ENCODE measurements at regions not wholly inside any gene's neighbourhood (a gene's known extent, or its start where the extent isn't known, plus 50 kb on each side); places are given as distances from the start of the nearest gene placed in this dataset.

DNA sequence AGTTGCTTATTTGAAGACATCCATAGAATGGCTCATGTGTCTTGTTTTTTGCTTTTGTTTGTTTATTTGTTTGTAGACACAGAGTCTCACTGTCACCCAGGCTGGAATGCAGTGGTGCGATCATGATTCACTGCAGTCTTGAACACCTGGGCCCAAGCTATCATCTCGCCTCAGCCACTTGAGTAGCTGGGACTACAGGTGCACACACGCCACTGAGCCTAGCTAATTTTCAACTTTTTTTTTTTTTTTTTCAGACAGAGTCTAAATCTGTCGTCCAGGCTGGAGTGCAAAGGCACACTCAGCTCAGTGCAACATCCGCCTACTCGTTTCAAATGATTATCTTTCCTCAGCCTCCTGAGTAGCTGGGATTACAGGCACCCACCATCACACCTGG, 83.3 kb upstream of the KLF6 start:
- no peaks in the 10 kb centered on the region for H3K36me3 ChIP-seq (ENCODE audit: low read length)
- TF ChIP-seq, protein P1, sequence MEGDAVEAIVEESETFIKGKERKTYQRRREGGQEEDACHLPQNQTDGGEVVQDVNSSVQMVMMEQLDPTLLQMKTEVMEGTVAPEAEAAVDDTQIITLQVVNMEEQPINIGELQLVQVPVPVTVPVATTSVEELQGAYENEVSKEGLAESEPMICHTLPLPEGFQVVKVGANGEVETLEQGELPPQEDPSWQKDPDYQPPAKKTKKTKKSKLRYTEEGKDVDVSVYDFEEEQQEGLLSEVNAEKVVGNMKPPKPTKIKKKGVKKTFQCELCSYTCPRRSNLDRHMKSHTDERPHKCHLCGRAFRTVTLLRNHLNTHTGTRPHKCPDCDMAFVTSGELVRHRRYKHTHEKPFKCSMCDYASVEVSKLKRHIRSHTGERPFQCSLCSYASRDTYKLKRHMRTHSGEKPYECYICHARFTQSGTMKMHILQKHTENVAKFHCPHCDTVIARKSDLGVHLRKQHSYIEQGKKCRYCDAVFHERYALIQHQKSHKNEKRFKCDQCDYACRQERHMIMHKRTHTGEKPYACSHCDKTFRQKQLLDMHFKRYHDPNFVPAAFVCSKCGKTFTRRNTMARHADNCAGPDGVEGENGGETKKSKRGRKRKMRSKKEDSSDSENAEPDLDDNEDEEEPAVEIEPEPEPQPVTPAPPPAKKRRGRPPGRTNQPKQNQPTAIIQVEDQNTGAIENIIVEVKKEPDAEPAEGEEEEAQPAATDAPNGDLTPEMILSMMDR (IDR thresholded peaks at IDR 0.05; ENCODE audit: insufficient read depth, low read length, poor library complexity, severe bottlenecking), result no peak
- no peak for TF ChIP-seq EZH2phosphoT487 (conservative IDR thresholded peaks at IDR 0.05; ENCODE audit: low read length)
- no peaks in the 10 kb centered on the region for H4K20me1 ChIP-seq (ENCODE audit: low read depth, low read length)
- no peaks in the 10 kb centered on the region for H3K79me2 ChIP-seq (ENCODE audit: insufficient read depth, low read length)
- no peak overlapping the region for H3K4me3 ChIP-seq (ENCODE audit: insufficient read depth, low read length, poor library complexity, severe bottlenecking)
- H3F3A ChIP-seq (ENCODE audit: insufficient read depth), result no peaks in the 10 kb centered on the region
- H3K4me2 ChIP-seq (ENCODE audit: low read depth, low read length, poor library complexity, severe bottlenecking), result no peak overlapping the region
- no peaks in the 10 kb centered on the region for H3K9me2 ChIP-seq (replicated peaks; ENCODE audit: insufficient read depth, low read length)
- no peak overlapping the region for H3K9ac ChIP-seq (ENCODE audit: low read length)
- no peaks in the 10 kb centered on the region for H3K9me3 ChIP-seq (ENCODE audit: insufficient read depth, low read length)
- H3K27me3 ChIP-seq (ENCODE audit: low read length), result no peaks in the 10 kb centered on the region
- no peak overlapping the region for H2AFZ ChIP-seq (ENCODE audit: low read depth, low read length, severe bottlenecking)
- no peak overlapping the region for H3K27ac ChIP-seq (ENCODE audit: low read depth, low read length)

DNA sequence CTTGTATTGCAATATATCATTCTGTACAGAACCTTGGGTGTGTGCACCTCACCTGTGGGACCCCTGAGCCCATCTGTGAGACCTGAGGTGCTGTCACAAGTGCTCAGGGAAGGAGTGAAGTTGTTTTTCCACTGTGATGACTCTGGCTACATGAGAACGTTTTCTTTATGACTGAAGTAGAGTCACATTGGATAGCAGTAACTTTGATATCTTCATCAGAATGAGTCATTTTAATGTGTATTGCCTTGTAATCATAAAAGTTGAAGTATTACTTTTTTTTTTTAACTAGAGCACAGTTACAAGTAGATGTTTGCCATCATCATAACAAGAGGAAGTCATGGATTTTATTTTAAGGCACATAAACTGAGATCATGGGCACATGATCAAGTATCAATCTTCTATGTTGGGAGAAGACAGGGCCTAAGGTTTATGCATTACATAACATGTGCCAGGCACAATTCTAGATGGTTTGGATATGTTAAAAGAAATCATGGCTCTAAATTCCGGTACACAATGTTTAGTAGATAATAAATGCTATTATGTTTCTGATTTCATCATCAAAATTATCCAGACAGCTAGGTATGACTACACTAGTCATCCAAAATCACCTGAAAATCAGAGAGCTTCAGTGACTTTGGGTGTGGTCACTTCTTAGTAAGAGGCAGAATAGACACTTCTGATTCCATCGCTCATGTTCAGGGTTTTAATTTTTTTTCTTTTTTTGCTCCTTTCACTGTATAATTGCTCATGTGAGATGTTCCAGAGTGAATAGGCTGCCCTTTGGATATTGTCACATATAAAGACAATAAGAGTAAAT, 82.7 kb upstream of the KLF6 start:
- Histone ChIP-seq H3K9me2 (replicated peaks; ENCODE audit: insufficient read depth, low read length) (no peaks in the 10 kb centered on the region), H3K27me3 (ENCODE audit: low read length) (no peaks in the 10 kb centered on the region), H4K20me1 (ENCODE audit: low read depth, low read length) (no peaks in the 10 kb centered on the region), H3K9me3 (ENCODE audit: insufficient read depth, low read length) (no peaks in the 10 kb centered on the region), H2AFZ (ENCODE audit: low read depth, low read length, severe bottlenecking) (no peak overlapping the region), H3F3A (ENCODE audit: insufficient read depth) (no peaks in the 10 kb centered on the region), H3K4me3 (ENCODE audit: insufficient read depth, low read length, poor library complexity, severe bottlenecking) (no peak overlapping the region), H3K36me3 (ENCODE audit: low read length) (no peaks in the 10 kb centered on the region), H3K27ac (ENCODE audit: low read depth, low read length) (no peak overlapping the region), H3K4me2 (ENCODE audit: low read depth, low read length, poor library complexity, severe bottlenecking) (no peak overlapping the region), H3K9ac (ENCODE audit: low read length) (no peak overlapping the region), H3K79me2 (ENCODE audit: insufficient read depth, low read length) (no peaks in the 10 kb centered on the region)
- TF ChIP-seq, protein P1 (IDR thresholded peaks at IDR 0.05; ENCODE audit: insufficient read depth, low read length, poor library complexity, severe bottlenecking), result no peak
- TF ChIP-seq EZH2phosphoT487 (conservative IDR thresholded peaks at IDR 0.05; ENCODE audit: low read length), result no peak

- H3K9ac ChIP-seq (ENCODE audit: low read length), result no peak overlapping the region
- no peaks in the 10 kb centered on the region for H3K79me2 ChIP-seq (ENCODE audit: insufficient read depth, low read length)
- H3K9me2 ChIP-seq (replicated peaks; ENCODE audit: insufficient read depth, low read length), result no peaks in the 10 kb centered on the region
- no peak overlapping the region for H2AFZ ChIP-seq (ENCODE audit: low read depth, low read length, severe bottlenecking)
- H3K27ac ChIP-seq (ENCODE audit: low read depth, low read length), result no peak overlapping the region
- H3K36me3 ChIP-seq (ENCODE audit: low read length), result no peaks in the 10 kb centered on the region
- TF ChIP-seq, protein P1 (IDR thresholded peaks at IDR 0.05; ENCODE audit: insufficient read depth, low read length, poor library complexity, severe bottlenecking), result no peak
- no peak for TF ChIP-seq EZH2phosphoT487 (conservative IDR thresholded peaks at IDR 0.05; ENCODE audit: low read length)
- no peaks in the 10 kb centered on the region for H3K9me3 ChIP-seq (ENCODE audit: insufficient read depth, low read length)
- no peaks in the 10 kb centered on the region for H3K27me3 ChIP-seq (ENCODE audit: low read length)
- no peak overlapping the region for H3K4me3 ChIP-seq (ENCODE audit: insufficient read depth, low read length, poor library complexity, severe bottlenecking)
- no peak overlapping the region for H3K4me2 ChIP-seq (ENCODE audit: low read depth, low read length, poor library complexity, severe bottlenecking)
- H4K20me1 ChIP-seq (ENCODE audit: low read depth, low read length), result no peaks in the 10 kb centered on the region
- H3F3A ChIP-seq (ENCODE audit: insufficient read depth), result no peaks in the 10 kb centered on the region
These were observed 81.3 kb upstream of the KLF6 start for GRCh38 chr10:3866332-3866731.
